ENCODE measurements at regions not wholly inside any gene's neighbourhood (a gene's known extent, or its start where the extent isn't known, plus 50 kb on each side); places are given as distances from the start of the nearest gene placed in this dataset.

- Histone ChIP-seq H3K4me1 (no peaks in the 10 kb centered on the region), H3K27me3 (no peaks in the 10 kb centered on the region), H3K9me3 (no peaks in the 10 kb centered on the region), H3K27ac (no peak overlapping the region), H3K36me3 (no peaks in the 10 kb centered on the region), H3K4me3 (no peak overlapping the region)
- TF ChIP-seq, protein P1, sequence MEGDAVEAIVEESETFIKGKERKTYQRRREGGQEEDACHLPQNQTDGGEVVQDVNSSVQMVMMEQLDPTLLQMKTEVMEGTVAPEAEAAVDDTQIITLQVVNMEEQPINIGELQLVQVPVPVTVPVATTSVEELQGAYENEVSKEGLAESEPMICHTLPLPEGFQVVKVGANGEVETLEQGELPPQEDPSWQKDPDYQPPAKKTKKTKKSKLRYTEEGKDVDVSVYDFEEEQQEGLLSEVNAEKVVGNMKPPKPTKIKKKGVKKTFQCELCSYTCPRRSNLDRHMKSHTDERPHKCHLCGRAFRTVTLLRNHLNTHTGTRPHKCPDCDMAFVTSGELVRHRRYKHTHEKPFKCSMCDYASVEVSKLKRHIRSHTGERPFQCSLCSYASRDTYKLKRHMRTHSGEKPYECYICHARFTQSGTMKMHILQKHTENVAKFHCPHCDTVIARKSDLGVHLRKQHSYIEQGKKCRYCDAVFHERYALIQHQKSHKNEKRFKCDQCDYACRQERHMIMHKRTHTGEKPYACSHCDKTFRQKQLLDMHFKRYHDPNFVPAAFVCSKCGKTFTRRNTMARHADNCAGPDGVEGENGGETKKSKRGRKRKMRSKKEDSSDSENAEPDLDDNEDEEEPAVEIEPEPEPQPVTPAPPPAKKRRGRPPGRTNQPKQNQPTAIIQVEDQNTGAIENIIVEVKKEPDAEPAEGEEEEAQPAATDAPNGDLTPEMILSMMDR (IDR thresholded peaks at IDR 0.05), result no peak
- no peak for DNase-seq
- no peak for ATAC-seq
- intact Hi-C loops (cut with DNase I), result no loop called here
Measured at GRCh38 chr15:95108673-95109072, 877.3 kb downstream of the MCTP2 start.

DNA sequence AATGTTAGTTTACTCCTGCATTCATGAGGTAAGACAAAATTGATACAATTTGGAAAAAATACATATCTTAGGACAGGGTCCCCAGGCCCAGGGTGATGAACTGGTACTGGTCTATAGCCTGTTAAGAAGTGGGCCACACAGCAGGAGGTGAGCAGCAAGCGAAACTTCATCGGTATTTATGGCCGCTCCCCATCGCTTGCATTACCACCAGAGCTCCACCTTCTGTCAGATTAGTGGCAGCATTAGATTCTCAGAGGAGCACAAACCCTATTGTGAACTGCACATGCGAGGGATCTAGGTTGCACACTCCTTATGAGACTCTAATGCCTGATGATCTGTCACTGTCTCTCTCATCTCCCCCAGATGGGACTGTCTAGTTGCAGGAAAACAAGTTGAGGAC is 880.6 kb downstream of the MCTP2 start:
- H3K36me3 ChIP-seq, result no peaks in the 10 kb centered on the region
- H3K4me3 ChIP-seq, result no peak overlapping the region
- no peaks in the 10 kb centered on the region for H3K4me1 ChIP-seq
- H3K27ac ChIP-seq, result no peak overlapping the region
- H3K27me3 ChIP-seq, result no peaks in the 10 kb centered on the region
- TF ChIP-seq, protein P1 (IDR thresholded peaks at IDR 0.05), result no peak
- ATAC-seq (no peak), DNase-seq (no peak)
- intact Hi-C loops (cut with DNase I), result no loop called here
- no peaks in the 10 kb centered on the region for H3K9me3 ChIP-seq

DNA sequence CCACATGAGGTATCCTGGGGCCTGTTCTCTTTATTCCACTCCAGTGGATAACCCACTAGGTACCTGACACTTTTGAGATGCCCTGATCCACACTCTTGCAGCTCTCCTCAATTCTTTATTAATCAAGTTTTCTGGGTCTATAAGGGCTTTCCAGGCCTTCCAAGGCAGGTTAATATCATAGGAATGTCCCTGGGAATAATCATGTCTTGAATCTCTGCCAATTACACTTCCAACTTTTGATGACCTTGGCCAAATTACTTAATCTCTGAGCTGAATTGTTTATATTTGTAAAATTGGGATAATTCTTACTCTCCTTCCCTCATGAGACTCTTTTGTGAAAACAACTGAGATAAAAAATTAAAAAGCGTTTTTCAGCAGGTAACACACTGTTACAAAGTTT is 881.7 kb downstream of the MCTP2 start:
- no peak overlapping the region for H3K4me3 ChIP-seq
- H3K9me3 ChIP-seq, result no peaks in the 10 kb centered on the region
- H3K4me1 ChIP-seq, result no peaks in the 10 kb centered on the region
- DNase-seq (no peak), ATAC-seq (no peak)
- TF ChIP-seq, protein P1 (IDR thresholded peaks at IDR 0.05), result no peak
- H3K27me3 ChIP-seq, result no peaks in the 10 kb centered on the region
- H3K36me3 ChIP-seq, result no peaks in the 10 kb centered on the region
- intact Hi-C loops (cut with DNase I), result no loop called here
- no peak overlapping the region for H3K27ac ChIP-seq

GRCh38 chr15:95119041-95119610 is 887.8 kb downstream of the MCTP2 start:
- no peak overlapping the region for H3K27ac ChIP-seq
- no peak overlapping the region for H3K4me3 ChIP-seq
- no peaks in the 10 kb centered on the region for H3K36me3 ChIP-seq
- no peaks in the 10 kb centered on the region for H3K27me3 ChIP-seq
- DNase-seq (no peak), ATAC-seq (no peak)
- H3K4me1 ChIP-seq, result no peaks in the 10 kb centered on the region
- no peaks in the 10 kb centered on the region for H3K9me3 ChIP-seq
- TF ChIP-seq, protein P1 (IDR thresholded peaks at IDR 0.05), result no peak
- intact Hi-C loops (cut with DNase I), result no loop called here

GRCh38 chr15:95120595-95120994 is 889.2 kb downstream of the MCTP2 start:
- no peaks in the 10 kb centered on the region for H3K4me1 ChIP-seq
- no peak for ATAC-seq
- TF ChIP-seq, protein P1 (IDR thresholded peaks at IDR 0.05), result no peak

More at GRCh38 chr15:95120595-95120994, 889.2 kb downstream of the MCTP2 start:
- DNase-seq, result no peak
- Histone ChIP-seq H3K27ac (no peak overlapping the region), H3K9me3 (no peaks in the 10 kb centered on the region), H3K27me3 (no peaks in the 10 kb centered on the region), H3K36me3 (no peaks in the 10 kb centered on the region), H3K4me3 (no peak overlapping the region)
- intact Hi-C loops (cut with DNase I), result no loop called here
